ENCODE measurements at regions not wholly inside any gene's neighbourhood (a gene's known extent, or its start where the extent isn't known, plus 50 kb on each side); places are given as distances from the start of the nearest gene placed in this dataset.
"Not testable (repeated sequence)": the region's sequence is repeated elsewhere in the genome, so short reads cannot be mapped to it uniquely, and the experiment has no call there.

DNA sequence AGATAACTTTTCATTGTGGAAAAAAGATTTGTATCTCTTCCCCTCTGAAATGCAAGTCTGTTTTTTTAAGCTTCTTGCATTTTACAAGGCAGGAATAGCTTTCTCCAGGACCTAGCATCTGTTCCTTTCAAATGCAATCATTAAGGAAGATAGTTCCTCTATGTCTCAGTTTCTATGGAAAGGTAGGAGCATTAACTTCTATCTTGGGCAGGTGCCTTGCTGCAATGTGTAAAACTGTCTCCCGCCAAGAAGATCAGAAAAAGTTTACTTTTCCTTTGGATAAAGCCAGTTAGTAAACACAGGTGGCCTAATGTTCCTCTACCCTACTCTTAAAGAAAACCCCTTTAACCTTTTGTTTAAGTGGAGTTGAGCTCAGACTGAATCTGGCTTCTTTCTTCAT lies 560.6 kb upstream of the CYLC2 start:
- Histone ChIP-seq H3K4me3 (ENCODE audit: low read length) (no peak overlapping the region), H3K9me3 (replicated peaks; ENCODE audit: insufficient read depth, low read length) (no peaks in the 10 kb centered on the region), H3K4me1 (ENCODE audit: low read length) (no peaks in the 10 kb centered on the region), H3K36me3 (replicated peaks; ENCODE audit: insufficient read depth, low read length) (no peaks in the 10 kb centered on the region), H3K4me2 (ENCODE audit: low read depth, low read length) (no peak overlapping the region), H3K27ac (ENCODE audit: low read length) (no peak overlapping the region), H2AFZ (ENCODE audit: low read length) (no peak overlapping the region), H3K9me2 (replicated peaks; ENCODE audit: insufficient read depth, low read length) (no peaks in the 10 kb centered on the region), H3K27me3 (replicated peaks; ENCODE audit: insufficient read depth, low read length) (no peaks in the 10 kb centered on the region), H3F3A (ENCODE audit: insufficient read depth, low read length) (no peaks in the 10 kb centered on the region), H3K79me2 (ENCODE audit: low read length) (no peaks in the 10 kb centered on the region), H3K9ac (ENCODE audit: low read length) (no peak overlapping the region), H4K20me1 (ENCODE audit: insufficient read depth, low read length) (no peaks in the 10 kb centered on the region)
- no peak for TF ChIP-seq EZH2 (optimal IDR thresholded peaks at IDR 0.05; ENCODE audit: low read depth, low read length)
- TF ChIP-seq, protein P1, sequence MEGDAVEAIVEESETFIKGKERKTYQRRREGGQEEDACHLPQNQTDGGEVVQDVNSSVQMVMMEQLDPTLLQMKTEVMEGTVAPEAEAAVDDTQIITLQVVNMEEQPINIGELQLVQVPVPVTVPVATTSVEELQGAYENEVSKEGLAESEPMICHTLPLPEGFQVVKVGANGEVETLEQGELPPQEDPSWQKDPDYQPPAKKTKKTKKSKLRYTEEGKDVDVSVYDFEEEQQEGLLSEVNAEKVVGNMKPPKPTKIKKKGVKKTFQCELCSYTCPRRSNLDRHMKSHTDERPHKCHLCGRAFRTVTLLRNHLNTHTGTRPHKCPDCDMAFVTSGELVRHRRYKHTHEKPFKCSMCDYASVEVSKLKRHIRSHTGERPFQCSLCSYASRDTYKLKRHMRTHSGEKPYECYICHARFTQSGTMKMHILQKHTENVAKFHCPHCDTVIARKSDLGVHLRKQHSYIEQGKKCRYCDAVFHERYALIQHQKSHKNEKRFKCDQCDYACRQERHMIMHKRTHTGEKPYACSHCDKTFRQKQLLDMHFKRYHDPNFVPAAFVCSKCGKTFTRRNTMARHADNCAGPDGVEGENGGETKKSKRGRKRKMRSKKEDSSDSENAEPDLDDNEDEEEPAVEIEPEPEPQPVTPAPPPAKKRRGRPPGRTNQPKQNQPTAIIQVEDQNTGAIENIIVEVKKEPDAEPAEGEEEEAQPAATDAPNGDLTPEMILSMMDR (IDR thresholded peaks at IDR 0.05; ENCODE audit: low read length): no peak
- no peak for DNase-seq

DNA sequence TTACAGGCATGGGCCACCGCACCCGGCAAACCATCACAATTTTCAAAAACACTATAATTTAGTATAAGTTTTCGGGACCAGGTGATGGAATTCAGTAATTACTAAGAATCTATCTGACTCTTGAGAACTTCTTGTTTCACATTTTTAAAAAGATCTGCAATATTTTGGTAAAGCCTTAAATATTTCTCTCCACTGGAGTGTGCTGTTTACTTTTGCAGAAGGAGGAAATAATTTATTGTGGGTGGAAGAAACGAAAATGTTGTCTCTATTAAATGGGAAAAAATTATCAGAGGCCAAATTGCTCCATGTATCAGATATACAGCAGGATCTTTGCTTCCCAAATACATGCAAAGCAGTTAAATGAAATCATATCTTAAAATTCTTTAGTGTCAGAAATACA lies 566.8 kb upstream of the CYLC2 start:
- Histone ChIP-seq H3K27ac (ENCODE audit: low read length) (no peak overlapping the region), H3K4me3 (ENCODE audit: low read length) (no peak overlapping the region), H3K27me3 (replicated peaks; ENCODE audit: insufficient read depth, low read length) (no peaks in the 10 kb centered on the region), H3K79me2 (ENCODE audit: low read length) (no peaks in the 10 kb centered on the region), H3K9me3 (replicated peaks; ENCODE audit: insufficient read depth, low read length) (no peaks in the 10 kb centered on the region), H3K9me2 (replicated peaks; ENCODE audit: insufficient read depth, low read length) (no peaks in the 10 kb centered on the region), H3K36me3 (replicated peaks; ENCODE audit: insufficient read depth, low read length) (no peaks in the 10 kb centered on the region), H3K4me2 (ENCODE audit: low read depth, low read length) (no peak overlapping the region), H2AFZ (ENCODE audit: low read length) (no peak overlapping the region), H4K20me1 (ENCODE audit: insufficient read depth, low read length) (no peaks in the 10 kb centered on the region), H3K4me1 (ENCODE audit: low read length) (no peaks in the 10 kb centered on the region), H3F3A (ENCODE audit: insufficient read depth, low read length) (no peaks in the 10 kb centered on the region), H3K9ac (ENCODE audit: low read length) (no peak overlapping the region)
- no peak for DNase-seq
- TF ChIP-seq EZH2 (optimal IDR thresholded peaks at IDR 0.05; ENCODE audit: low read depth, low read length) (no peak), EZH2phosphoT487 (IDR thresholded peaks at IDR 0.05; ENCODE audit: low read length) (no peak)
- TF ChIP-seq, protein P1 (IDR thresholded peaks at IDR 0.05; ENCODE audit: low read length): peak; percentile 32

DNA sequence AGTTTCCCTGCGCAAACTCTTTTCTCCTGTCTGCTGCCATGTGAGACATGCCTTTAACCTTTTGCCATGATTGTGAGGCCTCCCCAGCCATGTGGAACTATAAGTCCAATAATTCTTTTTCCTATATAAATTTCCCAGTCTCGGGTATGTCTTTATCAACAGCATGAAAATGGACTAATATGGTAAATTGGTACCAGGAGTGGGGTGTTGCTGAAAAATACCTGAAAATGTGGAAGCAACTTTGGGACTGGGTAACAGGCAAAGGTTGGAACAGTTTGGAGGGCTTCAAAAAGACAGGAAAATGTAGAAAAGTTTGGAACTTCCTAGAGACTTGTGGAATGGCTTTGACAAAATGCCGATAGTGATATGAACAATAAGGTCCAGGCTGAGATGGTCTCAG lies 578.9 kb upstream of the CYLC2 start:
- H4K20me1 ChIP-seq (ENCODE audit: insufficient read depth, low read length); H3F3A ChIP-seq (ENCODE audit: insufficient read depth, low read length); H3K36me3 ChIP-seq (replicated peaks; ENCODE audit: insufficient read depth, low read length); H3K4me2 ChIP-seq (ENCODE audit: low read depth, low read length); H3K4me1 ChIP-seq (ENCODE audit: low read length); H3K27ac ChIP-seq (ENCODE audit: low read length); DNase-seq; H3K9me2 ChIP-seq (replicated peaks; ENCODE audit: insufficient read depth, low read length); H2AFZ ChIP-seq (ENCODE audit: low read length); H3K4me3 ChIP-seq (ENCODE audit: low read length); H3K9me3 ChIP-seq (replicated peaks; ENCODE audit: insufficient read depth, low read length); H3K79me2 ChIP-seq (ENCODE audit: low read length); H3K9ac ChIP-seq (ENCODE audit: low read length); H3K27me3 ChIP-seq (replicated peaks; ENCODE audit: insufficient read depth, low read length): not testable (repeated sequence)

DNA sequence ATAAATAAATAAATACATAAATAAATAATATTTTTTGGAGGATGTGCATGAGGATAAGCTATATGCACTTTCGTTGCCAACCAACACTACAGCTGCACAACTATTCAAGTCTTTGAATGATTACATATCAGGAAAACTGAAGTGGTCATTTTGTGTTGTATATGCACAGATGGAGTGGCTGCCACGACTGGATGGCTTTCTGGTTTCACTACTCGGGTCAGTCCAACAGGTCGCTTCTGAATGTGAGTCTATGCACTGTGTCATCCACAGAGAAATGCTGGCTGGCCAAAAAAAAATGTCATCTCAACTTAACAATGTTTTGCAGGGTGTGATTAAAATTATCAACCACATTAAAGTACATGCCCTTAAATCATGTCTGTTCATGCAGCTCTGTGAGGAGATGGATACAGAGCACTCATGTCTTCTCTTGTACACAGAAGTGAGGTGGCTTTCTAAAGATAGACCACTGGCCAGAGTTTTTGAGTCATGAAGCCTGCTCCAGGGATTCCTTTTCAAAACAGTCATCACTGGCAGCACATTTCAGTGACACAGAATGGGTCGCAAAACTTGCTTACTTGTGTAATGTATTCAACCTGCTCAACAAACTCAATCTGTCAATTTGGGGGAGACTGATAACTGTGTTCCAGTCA lies 589.8 kb upstream of the CYLC2 start:
- no peak overlapping the region for H3K9ac ChIP-seq (ENCODE audit: low read length)
- no peak for DNase-seq
- no peak for TF ChIP-seq EZH2phosphoT487 (IDR thresholded peaks at IDR 0.05; ENCODE audit: low read length)

More for the DNA sequence above, 589.8 kb upstream of the CYLC2 start:
- no peaks in the 10 kb centered on the region for H3F3A ChIP-seq (ENCODE audit: insufficient read depth, low read length)
- no peaks in the 10 kb centered on the region for H3K4me1 ChIP-seq (ENCODE audit: low read length)
- no peaks in the 10 kb centered on the region for H4K20me1 ChIP-seq (ENCODE audit: insufficient read depth, low read length)
- no peak overlapping the region for H2AFZ ChIP-seq (ENCODE audit: low read length)
- H3K27me3 ChIP-seq (replicated peaks; ENCODE audit: insufficient read depth, low read length): no peaks in the 10 kb centered on the region
- no peak overlapping the region for H3K4me3 ChIP-seq (ENCODE audit: low read length)
- H3K36me3 ChIP-seq (replicated peaks; ENCODE audit: insufficient read depth, low read length): no peaks in the 10 kb centered on the region
- H3K9me3 ChIP-seq (replicated peaks; ENCODE audit: insufficient read depth, low read length): no peaks in the 10 kb centered on the region
- no peaks in the 10 kb centered on the region for H3K9me2 ChIP-seq (replicated peaks; ENCODE audit: insufficient read depth, low read length)
- no peak overlapping the region for H3K4me2 ChIP-seq (ENCODE audit: low read depth, low read length)
- H3K79me2 ChIP-seq (ENCODE audit: low read length): no peaks in the 10 kb centered on the region
- H3K27ac ChIP-seq (ENCODE audit: low read length): no peak overlapping the region
